Left colon (tissue), 2 donors: ENCODE measurements at regions not wholly inside any gene's neighbourhood (a gene's known extent, or its start where the extent isn't known, plus 50 kb on each side); places are given as distances from the start of the nearest gene placed in this dataset.

ENCODE experiments used
- ATAC-seq: fragments of 200-7000 bp; cut with Tn5 transposase; one replicate; pipeline ENCODE4 v1.9.1; 2020; ENCODE audit warnings: mild to moderate bottlenecking, moderate library complexity
- DNase-seq, 2 donors: peaks; one replicate each; pipeline ENCODE4 v3.0.0-alpha.2; 2020
- intact Hi-C, 2 donors: fragments of 100-400 bp; cut with DNase I in 1 of 2; cut with micrococcal nuclease in 1 of 2; formaldehyde crosslinking; loops; one replicate each; pipeline versions ENCODE4 v1.11.2 to v1.14.0; 2022; cut with DNase I, micrococcal nuclease
- donor health status: DM: no; HTN: no; CAD: no.
- donor health status: DM: yes; HTN: yes; CAD: no.

DNA sequence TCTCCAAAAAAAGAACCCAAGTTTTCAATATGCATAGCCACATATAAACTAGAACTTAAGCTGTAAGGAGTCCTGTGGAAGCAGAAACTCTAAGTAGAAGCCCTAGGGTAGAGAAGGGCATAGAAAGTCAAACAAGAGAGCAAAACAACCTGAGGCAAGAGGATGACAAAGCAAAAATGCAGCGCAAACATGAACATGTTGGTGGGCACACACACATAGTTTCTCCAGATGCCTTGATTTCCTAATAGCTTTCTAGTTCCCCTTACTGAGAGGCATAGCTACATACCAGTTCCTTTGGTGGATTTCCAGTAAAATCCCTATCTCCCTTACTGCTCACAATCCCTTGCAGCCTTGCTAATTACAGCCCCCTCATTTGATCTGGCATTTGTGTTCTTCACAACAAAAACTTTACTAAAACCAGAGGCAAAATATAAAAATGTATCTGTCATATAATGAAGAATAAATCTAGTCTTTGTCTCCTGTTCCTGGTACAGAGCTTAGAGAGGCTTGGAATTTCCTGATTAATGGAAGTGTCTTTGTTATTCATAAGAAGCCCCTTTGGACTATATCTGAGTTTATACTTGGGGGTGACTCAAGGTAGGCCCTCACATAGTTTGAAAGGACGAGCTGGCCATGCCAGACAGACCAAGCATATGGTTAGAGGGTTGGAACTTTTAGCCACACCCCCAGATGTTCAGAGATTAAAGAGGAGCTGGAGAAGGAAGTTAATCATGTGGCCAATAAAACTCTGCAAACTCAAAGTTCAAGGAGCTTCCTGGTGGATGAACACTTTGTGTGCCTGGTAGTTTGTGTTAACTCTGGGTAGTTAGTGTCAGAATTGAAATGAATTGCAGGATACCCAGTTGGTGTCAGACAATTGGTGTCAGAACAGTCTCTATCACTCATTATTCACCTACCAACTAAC, 52.7 kb upstream of the ZCCHC13 start:
- intact Hi-C loops, result no loop called here
- peak; percentile 92 for ATAC-seq
- DNase-seq, result peak; percentile 20 to 49

DNA sequence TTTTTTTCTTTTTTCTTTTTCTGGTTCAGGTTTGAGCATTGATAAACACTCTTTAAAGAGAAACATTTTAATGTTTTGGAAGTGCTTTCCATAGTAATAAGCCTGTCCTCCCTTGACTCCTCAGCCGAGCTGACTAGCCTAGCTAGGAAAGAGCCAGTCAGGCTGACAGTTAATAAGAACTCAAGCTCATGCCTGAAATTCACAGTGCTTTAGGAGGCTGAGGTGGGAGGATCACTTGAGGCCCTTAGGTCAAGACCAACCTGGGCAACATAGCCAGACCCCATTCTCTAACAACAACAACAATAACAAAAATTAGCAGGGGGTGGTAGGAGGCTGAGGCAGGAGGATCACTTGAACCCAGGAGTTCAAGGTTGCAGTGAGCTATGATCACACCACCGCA, 53.4 kb upstream of the ZCCHC13 start:
- DNase-seq (no peak), ATAC-seq (no peak)
- intact Hi-C loops, result no loop called here

DNA sequence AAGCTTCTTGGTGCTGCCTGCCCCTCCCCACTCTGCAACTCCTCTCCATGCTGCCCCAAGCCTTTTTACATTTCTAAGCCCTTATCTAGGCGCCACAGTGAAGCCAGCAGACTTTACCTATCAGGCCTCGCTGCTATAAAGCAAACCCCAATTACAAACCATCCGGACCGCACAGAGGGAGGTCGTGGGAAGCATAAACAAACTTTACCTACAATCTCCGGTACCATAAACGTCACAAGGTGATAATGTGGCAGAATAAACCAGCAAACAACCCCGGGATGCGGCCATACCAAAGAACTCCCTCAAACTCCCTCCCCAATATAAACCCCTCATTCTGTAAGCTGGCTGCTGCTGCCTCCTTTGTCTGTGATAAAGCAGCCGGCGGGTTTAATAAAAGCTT, 54.0 kb upstream of the ZCCHC13 start:
- ATAC-seq (no peak), DNase-seq (peak in 1 of 2 donors; percentile 7)
- intact Hi-C loops, result no loop called here

DNA sequence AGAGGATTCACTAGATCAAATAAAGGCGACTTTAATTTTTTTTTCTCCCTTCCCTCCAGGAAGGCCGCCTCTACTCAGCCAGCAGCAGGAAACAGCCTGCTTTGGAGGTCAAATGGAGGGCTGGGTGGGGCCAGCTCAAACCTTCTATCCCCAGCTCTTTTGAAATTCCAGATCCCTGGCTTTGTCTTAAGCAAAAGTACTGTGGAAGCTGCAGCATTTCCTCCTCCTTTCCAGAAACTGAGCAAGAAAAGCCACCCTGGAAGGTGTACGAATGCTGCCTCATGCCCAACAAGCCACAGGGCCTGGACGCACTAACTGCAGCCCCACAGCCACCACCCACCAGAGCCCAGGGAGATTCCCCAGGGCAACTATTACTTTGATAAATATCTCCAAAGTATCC, 55.1 kb upstream of the ZCCHC13 start:
- ATAC-seq (peak; percentile 72), DNase-seq (peak; percentile 38 to 39)
- intact Hi-C loops, result no loop called here

DNA sequence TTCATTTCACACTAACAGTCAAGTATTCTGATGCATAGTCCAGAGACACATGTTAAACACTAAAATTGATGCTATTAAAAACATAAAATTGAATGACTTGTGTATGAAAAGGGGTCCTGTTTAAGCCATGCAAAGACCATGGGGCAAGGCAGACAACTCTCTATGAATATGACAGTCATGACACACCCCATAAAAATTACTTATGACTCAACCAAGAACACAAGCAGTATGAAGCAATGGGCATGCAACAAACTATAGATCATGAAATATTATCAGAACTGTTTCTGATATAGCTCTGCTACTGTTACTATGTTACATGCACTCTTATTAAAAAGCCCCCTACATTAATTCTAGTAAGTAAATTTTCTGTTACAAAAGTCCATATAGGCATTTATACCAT, 57.5 kb upstream of the ZCCHC13 start:
- ATAC-seq (no peak), DNase-seq (no peak)
- intact Hi-C loops, result no loop called here

DNA sequence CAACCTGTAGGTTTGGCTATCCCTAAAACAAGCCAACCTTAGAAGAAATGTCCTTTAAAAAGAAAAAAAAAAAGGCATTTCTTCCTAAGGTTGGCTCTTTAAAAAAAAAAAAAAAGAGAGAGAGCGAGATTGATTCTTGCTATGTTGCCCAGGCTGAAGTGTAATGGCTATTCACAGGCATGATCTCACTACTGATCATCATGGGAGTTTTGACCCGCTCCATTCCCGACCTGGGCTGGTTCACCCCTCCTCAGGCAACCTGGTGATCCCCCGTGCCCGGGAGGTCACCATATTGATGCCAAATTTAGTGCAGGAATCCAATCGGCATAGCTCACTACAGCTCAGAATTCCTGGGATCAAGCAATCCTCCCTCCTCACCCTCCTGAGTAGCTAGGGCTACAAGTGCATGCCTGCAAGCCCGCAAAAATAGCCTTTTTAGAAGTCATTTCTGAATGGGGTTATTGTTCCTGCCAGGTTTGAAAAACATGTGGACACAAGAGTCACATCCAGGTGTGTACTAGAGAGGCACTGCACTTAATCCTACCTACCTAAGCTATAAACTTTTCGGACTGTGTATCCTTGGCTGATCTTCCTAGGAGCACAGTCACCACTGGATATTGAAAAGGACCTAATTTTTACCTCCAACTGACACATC, 61.4 kb upstream of the ZCCHC13 start:
- DNase-seq (no peak), ATAC-seq (peak; percentile 51)
- intact Hi-C loops, result no loop called here

DNA sequence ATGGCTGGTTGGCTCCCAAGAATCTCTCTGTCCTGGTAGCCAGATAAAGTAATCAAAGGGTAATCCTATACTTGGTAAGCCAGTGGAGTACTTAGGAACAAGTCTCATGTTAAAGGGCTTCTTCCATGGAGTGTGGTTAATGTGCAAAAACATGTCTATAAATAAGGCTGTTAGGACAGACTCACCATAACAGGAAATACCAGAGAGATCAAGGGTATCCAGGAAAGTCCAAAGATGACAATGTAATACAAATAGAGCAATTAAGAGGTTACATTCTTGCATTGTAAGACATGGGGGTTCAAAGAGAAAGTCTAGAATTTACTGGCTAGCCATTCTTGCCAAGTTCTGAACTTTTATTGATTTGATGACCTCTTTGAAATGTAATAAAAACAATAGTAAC, 61.9 kb upstream of the ZCCHC13 start:
- ATAC-seq, result peak; percentile 84
- intact Hi-C loops, result no loop called here
- no peak for DNase-seq

DNA sequence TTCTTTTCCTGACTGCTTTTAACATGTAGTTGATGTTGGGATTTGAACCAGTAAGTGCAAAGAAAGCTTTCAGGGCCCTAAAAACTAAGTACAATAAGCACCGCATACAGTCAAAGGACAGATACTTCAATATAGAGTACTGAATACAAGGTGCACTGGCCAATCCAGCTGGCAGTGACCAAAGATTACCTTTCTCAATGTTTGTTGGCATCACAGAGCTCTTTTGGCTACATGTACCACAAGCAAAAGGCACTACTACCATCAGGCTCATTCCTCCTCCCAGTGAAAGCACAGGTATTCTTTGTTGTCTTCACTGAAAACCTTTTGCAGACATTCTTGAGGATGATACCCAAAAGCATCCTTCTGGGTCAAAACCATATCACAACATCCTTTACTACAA, 65.2 kb upstream of the ZCCHC13 start:
- no peak for DNase-seq
- intact Hi-C loops, result no loop called here
- ATAC-seq, result no peak

DNA sequence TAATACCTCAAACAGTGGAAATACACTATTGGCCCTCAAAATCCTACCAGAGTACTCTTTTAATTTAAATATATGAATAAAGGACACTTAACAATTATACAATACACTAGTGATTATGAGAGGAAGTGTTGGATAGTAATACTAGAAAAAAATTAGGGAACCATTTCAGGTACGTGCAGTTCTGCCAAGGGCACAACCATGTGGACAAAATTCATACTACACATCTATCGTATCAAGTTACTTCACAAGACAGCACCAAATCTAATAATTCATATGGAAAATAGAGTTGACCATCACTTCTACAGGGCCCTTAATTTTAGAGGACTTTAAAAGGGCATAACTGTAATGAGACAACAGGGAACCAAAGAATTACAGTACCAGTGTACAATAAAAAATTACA, 69.2 kb upstream of the ZCCHC13 start:
- no peak for DNase-seq
- no peak for ATAC-seq
- intact Hi-C loops, result no loop called here

DNA sequence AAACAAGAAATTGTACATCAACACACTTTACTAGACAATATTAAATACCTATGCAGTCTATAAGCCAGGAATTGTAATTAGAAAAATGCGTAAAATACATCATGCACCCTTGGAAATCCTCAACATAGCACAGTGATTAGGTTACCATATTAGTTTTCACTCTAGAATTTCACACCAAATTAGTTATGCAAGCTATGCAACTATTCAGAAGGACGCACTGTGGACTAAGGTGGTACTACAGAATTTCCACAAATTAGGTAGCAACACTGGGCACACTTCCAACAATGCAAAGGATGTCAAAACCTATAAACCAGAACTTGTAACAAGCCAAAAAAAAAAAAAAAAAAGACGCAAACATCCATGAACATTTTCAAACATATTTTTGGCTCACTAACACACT, 71.1 kb upstream of the ZCCHC13 start:
- intact Hi-C loops, result no loop called here
- ATAC-seq, result no peak
- no peak for DNase-seq

DNA sequence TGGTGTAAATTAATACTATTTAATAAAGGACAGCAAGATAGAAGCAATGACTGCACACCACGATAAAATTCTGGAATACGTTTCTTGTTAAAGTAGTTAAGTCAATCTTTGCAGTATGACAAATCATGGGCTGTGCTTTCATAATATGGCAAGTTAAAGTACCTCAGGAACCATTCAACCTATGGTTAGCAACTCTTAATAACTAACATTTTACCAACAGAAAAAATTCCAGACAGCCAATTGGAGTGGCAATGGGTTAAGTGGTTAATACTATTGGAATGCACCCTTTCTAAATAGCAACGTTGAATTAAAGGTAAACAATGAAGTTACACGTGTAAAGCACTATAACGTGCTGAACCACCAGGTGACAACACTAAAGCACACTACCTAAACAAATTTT, 72.4 kb upstream of the ZCCHC13 start:
- no peak for DNase-seq
- intact Hi-C loops, result no loop called here
- ATAC-seq, result no peak

DNA sequence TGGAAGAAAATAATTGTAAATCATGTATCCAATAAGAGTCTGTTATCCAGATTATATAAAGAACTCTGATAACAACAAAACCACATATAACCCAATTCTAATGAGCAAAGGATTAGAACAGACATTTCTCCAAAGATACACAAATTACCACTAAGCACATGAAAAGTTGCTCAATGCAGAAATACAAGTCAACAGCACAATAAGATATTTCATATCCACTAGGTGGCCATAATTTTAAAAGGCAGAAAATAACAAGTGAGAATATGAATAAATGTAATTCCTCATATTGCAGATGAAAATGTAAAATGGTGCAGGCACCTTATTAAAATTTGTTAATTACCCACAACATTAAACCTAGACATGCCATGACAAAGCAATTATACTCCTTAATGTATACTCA, 73.9 kb upstream of the ZCCHC13 start:
- DNase-seq, result no peak
- no peak for ATAC-seq
- intact Hi-C loops, result no loop called here

DNA sequence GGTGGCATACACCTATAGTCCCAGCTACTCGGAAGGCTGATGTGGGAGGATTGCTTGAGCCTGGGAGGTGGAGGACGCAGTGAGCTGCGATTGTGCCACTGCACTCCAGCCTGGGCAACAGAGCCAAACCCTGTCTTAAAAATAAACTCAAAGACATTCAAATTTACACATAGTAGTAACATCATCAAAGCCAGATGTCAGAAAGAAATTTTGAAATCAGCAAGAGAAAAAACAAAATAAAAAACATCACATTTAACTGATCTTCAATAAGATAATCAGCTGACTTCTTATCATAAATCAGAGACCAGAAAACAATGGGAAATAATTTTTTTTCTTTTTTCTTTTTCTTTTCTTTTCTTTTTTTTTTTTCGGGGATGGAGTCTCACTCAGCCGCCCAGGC, 78.9 kb upstream of the ZCCHC13 start:
- ATAC-seq (no peak), DNase-seq (no peak)
- intact Hi-C loops, result no loop called here

DNA sequence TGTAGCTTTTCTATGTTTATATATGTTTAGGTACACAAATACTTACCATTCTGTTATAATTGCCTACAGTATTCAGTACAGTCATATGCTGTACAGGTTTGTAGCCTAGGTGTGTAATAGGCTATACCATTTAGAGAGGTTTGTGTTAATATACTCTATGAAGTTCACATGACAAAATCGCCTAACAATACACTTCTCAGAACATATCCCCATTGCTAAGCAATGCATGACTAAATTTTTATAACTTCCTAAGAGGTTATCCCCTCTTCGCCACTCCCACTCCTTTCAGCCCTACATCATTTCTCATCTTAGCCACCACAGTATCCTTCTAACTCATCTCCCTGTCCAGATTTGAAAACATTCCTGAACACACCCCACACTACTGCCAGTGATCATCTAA, 83.7 kb upstream of the ZCCHC13 start:
- DNase-seq (no peak), ATAC-seq (no peak)
- intact Hi-C loops, result no loop called here

DNA sequence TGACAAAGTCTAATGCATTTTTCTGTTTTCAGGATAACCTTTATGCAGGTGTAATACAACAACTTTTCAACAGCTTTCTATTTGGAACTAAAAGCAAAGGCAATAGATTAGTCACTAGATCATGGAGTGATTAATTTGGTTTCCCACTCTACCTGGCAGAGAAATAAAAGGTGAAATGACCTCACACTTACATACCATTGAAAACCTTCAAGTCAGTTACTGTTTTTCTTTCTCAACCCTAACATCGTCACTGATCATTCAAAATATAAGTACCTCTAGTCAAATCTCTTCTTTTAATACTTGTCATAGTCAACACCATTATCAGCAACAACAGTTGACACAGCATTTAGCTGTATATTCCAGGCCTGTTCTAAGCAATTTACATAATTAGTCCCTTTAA, 85.1 kb upstream of the ZCCHC13 start:
- DNase-seq (no peak), ATAC-seq (no peak)
- intact Hi-C loops, result no loop called here

DNA sequence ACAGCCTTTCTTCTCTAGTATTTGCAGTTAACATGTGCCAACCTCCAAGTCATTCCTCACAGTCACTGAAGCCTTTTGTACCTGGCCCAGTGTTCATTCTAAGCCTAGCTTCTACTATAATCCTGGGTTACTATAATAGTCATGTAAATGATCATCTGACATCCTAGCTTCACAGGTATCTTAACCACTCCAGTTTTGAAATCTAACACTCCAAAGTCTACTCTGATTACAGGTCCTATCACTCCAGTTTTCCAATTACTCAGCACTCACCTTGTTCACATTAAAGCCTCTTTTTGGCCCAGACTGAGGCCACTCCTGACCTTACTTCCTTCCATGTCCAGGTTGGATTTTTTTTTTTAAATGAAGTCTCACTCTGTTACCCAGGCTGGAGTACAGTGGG, 87.6 kb upstream of the ZCCHC13 start:
- no peak for ATAC-seq
- no peak for DNase-seq
- intact Hi-C loops, result no loop called here

DNA sequence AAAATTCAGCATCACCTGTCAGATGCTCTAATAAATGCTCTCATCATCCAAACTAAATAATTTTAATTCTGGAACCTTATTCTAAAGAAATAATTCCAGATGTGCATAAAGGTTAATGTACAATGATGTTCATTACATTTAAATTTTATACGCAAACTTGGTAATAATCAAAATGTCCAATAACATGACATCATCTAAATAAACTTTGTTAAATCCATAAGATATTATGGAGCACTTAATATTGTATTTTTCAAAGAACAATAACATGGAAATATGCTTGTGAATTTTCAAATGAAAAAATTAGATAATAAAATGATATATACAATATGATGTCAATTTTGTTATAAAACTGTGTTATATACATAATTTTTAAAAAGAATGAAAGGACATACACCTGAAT, 92.1 kb upstream of the ZCCHC13 start:
- ATAC-seq (no peak), DNase-seq (no peak)
- intact Hi-C loops, result no loop called here

DNA sequence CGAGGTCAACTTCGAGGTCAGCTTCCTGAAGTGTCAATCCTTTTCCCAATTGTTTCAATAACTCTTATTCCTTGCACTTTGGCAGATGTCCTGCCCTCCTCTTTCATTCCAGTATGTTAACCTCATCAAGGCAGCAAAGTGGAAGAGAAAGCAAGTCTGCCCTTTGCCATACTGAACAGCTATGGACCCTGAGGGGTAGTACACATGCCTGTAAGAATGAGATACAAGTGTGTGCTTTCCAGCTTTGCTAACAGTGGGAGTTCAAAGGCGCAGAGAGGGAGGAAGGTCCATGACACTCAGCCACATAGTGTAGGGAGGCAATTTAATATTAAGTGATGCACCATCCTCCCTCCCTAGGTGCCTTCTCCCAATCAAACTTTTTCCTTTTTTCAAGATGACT, 96.4 kb upstream of the ZCCHC13 start:
- ATAC-seq (no peak), DNase-seq (no peak)
- intact Hi-C loops, result no loop called here

DNA sequence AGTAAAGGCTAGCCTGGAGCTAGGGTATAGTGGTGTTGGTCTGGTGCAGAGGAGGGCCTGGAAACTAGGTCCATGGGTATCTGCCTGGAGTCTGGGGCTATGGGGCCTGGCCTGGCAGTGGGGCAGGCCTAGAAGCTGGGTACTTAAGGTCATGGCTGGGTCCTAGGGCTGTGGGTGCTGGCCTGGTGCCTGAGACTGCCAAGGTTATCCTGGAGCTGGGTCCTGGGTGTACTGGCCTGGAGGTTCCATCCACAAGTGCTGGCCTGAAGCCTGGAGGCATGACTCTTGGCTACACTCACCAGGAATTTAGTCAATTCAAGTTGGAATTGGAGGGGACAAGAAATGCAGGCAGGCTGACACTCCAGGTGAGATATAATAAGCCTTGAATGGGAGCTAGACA, 108.4 kb upstream of the ZCCHC13 start:
- no peak for DNase-seq
- no peak for ATAC-seq
- intact Hi-C loops, result no loop called here

DNA sequence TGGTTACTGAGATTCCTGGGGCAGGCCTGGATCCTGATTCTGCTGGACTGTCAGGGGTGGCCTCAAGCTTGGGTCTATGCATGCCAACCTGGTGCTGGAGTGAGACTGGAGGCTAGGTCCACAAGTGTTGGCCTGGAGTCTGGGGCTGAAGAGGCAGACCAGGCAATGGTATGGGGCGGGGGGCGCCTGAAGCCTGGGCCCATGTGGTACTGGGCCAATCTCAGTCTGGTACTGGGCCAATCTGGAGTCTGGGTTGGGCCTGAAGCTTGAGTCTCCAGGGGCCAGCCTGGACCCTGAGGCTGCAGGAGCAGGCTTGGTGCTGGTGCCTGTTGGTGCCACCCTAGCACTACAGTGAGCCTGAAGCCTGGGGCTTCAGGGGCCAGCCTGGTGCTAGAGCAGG, 108.9 kb upstream of the ZCCHC13 start:
- ATAC-seq, result no peak
- DNase-seq, result no peak
- intact Hi-C loops, result no loop called here

DNA sequence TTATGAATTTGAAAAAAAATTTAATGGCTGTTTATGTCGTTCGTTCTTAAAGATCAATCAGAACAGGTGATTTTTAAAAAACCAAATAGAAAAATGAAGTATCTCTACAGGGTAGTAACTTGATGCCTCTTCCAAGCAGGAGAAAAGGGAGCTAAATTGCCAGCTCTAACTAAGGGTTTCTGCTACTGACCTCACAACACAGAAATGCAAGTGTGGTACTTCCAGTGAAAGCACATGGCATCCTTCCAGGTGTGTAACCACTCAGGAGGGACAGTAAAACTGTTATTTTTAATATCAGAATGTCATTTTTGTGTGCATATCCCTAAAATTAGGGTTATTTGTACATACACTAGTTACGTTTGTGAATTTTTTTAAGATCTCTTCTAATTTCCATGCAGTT, 116.8 kb upstream of the ZCCHC13 start:
- no peak for DNase-seq
- no peak for ATAC-seq
- intact Hi-C loops, result no loop called here
